HepG2 (cell line): ENCODE measurements at regions not wholly inside any gene's neighbourhood (a gene's known extent, or its start where the extent isn't known, plus 50 kb on each side); places are given as distances from the start of the nearest gene placed in this dataset.

Experiments used
- BCL6 ChIP-seq: IDR thresholded peaks from 2 replicates; pipeline ENCODE4 v1.6.1; 2016; ENCODE audit warnings: missing genetic modification reagents, missing compliant biosample characterization
- HNRNPK ChIP-seq: fragments of 200-400 bp; formaldehyde crosslinking; IDR thresholded peaks from 2 replicates; pipeline ENCODE4 v1.6.1; 2018; ENCODE audit warnings: low read length, low read depth, moderate library complexity, mild to moderate bottlenecking; ENCODE audit not compliant: poor library complexity, severe bottlenecking
- KMT2A ChIP-seq: sonication (generic); formaldehyde crosslinking; IDR thresholded peaks from 2 replicates; pipeline ENCODE4 v1.4.0; 2020; ENCODE audit warnings: missing genetic modification reagents
- NCOR1 ChIP-seq: fragments of 200-600 bp; sonication (generic); IDR thresholded peaks from 2 replicates; pipeline ENCODE4 v1.7.0; 2017; ENCODE audit warnings: antibody characterized with exemption, low read length, borderline replicate concordance
- POLR2A ChIP-seq, 2 experiments: IDR thresholded peaks; 2 replicates each; pipeline ENCODE4 v1.6.1; 2011; ENCODE audit warnings: low read depth in 2 of 2, low read length in 2 of 2, mild to moderate bottlenecking in 1 of 2, moderate library complexity in 1 of 2; ENCODE audit not compliant: insufficient read depth in 1 of 2
- POLR2AphosphoS2 ChIP-seq: IDR thresholded peaks from 2 replicates; pipeline ENCODE4 v1.6.1; 2011; ENCODE audit warnings: low read depth, low read length, improper control_type of control experiment
- PTBP1 ChIP-seq: fragments of 200-400 bp; formaldehyde crosslinking; IDR thresholded peaks from 2 replicates; pipeline ENCODE4 v1.6.1; 2018; ENCODE audit warnings: low read length, low read depth; ENCODE audit not compliant: poor library complexity, severe bottlenecking
- RARG ChIP-seq: sonication (generic); formaldehyde crosslinking; IDR thresholded peaks from 2 replicates; pipeline ENCODE4 v1.4.0; 2020; ENCODE audit warnings: low read depth, mild to moderate bottlenecking, missing genetic modification reagents
- RBAK ChIP-seq: sonication (generic); formaldehyde crosslinking; IDR thresholded peaks from 2 replicates; pipeline ENCODE4 v1.5.1; 2020; ENCODE audit warnings: mild to moderate bottlenecking, missing genetic modification reagents
- SIX1 ChIP-seq: sonication (generic); formaldehyde crosslinking; IDR thresholded peaks from 2 replicates; pipeline ENCODE4 v1.4.0; 2020; ENCODE audit warnings: missing genetic modification reagents, borderline replicate concordance
- SP4 ChIP-seq: sonication (generic); formaldehyde crosslinking; IDR thresholded peaks from 2 replicates; pipeline ENCODE4 v1.8.1; 2023; ENCODE audit warnings: mild to moderate bottlenecking, missing genetic modification reagents
- TCF7L2 ChIP-seq: IDR thresholded peaks from 2 replicates; pipeline ENCODE4 v1.6.1; 2011; ENCODE audit warnings: mild to moderate bottlenecking, low read depth, low read length, moderate library complexity
- ZBTB21 ChIP-seq: sonication (generic); formaldehyde crosslinking; IDR thresholded peaks from 2 replicates; pipeline ENCODE4 v1.4.0; 2020; ENCODE audit warnings: missing genetic modification reagents
- ZNF138 ChIP-seq: sonication (generic); formaldehyde crosslinking; IDR thresholded peaks from 2 replicates; pipeline ENCODE4 v1.5.0; 2020; ENCODE audit warnings: mild to moderate bottlenecking, low read depth, missing genetic modification reagents
- ZNF180 ChIP-seq: sonication (generic); formaldehyde crosslinking; IDR thresholded peaks from 2 replicates; pipeline ENCODE4 v1.4.0; 2020; ENCODE audit warnings: low read depth, missing genetic modification reagents, borderline replicate concordance
- ZNF382 ChIP-seq: sonication (generic); formaldehyde crosslinking; IDR thresholded peaks from 2 replicates; pipeline ENCODE4 v1.5.0; 2020; ENCODE audit warnings: missing genetic modification reagents, mild to moderate bottlenecking, borderline replicate concordance
- ZNF44 ChIP-seq: sonication (generic); formaldehyde crosslinking; IDR thresholded peaks from 2 replicates; pipeline ENCODE4 v1.5.1; 2020; ENCODE audit warnings: mild to moderate bottlenecking, missing genetic modification reagents
- ZNF446 ChIP-seq: sonication (generic); formaldehyde crosslinking; IDR thresholded peaks from 2 replicates; pipeline ENCODE4 v1.5.0; 2020; ENCODE audit warnings: mild to moderate bottlenecking, missing genetic modification reagents
- ZNF598 ChIP-seq: sonication (generic); formaldehyde crosslinking; IDR thresholded peaks from 2 replicates; pipeline ENCODE4 v1.5.1; 2020; ENCODE audit warnings: mild to moderate bottlenecking, missing genetic modification reagents, borderline replicate concordance
- ZNF703 ChIP-seq: sonication (generic); formaldehyde crosslinking; IDR thresholded peaks from 2 replicates; pipeline ENCODE4 v1.5.1; 2020; ENCODE audit warnings: missing genetic modification reagents, mild to moderate bottlenecking, moderate library complexity, borderline replicate concordance
- TF ChIP-seq, protein P1 (sequence below): sonication (generic); formaldehyde crosslinking; IDR thresholded peaks from 2 replicates; pipeline ENCODE4 v1.4.0; 2020; ENCODE audit warnings: missing genetic modification reagents

DNA sequence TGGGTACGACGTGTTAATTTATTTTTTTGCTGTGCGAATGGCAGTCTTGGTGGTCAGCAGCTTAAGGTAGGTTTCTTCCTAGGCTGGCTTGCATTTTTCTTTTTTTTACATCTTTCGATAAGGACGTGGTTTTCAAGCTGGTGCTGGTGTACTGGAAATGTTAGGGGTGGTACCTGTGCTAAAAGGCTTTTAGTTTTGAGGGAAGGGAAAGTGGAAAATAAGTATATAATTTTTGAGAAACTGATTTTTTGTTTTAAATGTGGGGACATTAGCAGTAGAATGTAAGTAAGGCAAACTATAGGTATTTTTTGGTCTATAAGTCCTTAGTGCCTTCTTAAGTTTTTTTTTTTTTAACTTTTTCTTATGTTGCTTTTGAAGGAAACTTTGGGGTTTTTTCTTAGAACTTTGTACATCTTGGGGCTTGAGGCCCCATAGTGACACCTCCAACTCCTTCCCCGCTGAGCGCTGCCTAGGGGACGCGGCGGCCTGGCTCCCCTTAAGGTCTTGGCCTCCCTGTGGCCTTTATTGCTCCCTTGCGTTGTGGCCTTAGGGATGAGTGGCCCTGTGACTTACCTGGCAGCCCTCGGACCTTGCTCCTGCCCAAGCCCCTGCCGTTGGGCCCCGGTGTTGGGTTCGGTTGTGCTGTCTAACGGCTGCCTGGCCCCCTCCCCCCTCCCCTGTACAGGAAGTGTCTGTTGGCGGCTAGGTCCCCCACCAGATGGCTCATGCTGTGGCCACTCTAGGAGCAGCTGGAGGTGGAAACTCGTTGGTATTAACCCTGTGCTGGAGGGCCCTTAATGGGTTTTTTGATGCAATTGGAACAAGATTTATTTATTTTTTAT lies 88.0 kb upstream of the RPRML start (continued):
- TF ChIP-seq BCL6 (peak; percentile 71), PTBP1 (peak; percentile 90), ZNF382 (CRISPR knock-in tag) (no peak; the same call in 1 of the 2 replicates), ZNF180 (CRISPR knock-in tag) (0 out of 2 replicates have a peak, but pooled peaks have one; percentile 50), TCF7L2 (no peak), ZNF138 (CRISPR knock-in tag) (no peak), HNRNPK (peak; percentile 69), KMT2A (peak; percentile 96), RARG (CRISPR knock-in tag) (0 out of 2 replicates have a peak, but pooled peaks have one; percentile 63), RBAK (CRISPR knock-in tag) (0 out of 2 replicates have a peak, but pooled peaks have one; percentile 30), ZNF598 (peak; percentile 91; the same call in 1 of the 2 replicates), ZNF703 (CRISPR knock-in tag) (no peak), ZNF446 (no peak), SP4 (CRISPR knock-in tag) (peak; percentile 88), ZNF44 (CRISPR knock-in tag) (peak; percentile 50; the same call in 1 of the 2 replicates), POLR2AphosphoS2 (no peak), SIX1 (CRISPR knock-in tag) (0 out of 2 replicates have a peak, but pooled peaks have one; percentile 58), ZBTB21 (CRISPR knock-in tag) (no peak), POLR2A (IDR thresholded peaks at IDR 0.05; ENCODE audit: insufficient read depth in 1 of 2, low read depth in 2 of 2, low read length in 2 of 2) (peak; percentile 97 to 98), NCOR1 (no peak; the same call in none of the 2 replicates)
- TF ChIP-seq, protein P1, sequence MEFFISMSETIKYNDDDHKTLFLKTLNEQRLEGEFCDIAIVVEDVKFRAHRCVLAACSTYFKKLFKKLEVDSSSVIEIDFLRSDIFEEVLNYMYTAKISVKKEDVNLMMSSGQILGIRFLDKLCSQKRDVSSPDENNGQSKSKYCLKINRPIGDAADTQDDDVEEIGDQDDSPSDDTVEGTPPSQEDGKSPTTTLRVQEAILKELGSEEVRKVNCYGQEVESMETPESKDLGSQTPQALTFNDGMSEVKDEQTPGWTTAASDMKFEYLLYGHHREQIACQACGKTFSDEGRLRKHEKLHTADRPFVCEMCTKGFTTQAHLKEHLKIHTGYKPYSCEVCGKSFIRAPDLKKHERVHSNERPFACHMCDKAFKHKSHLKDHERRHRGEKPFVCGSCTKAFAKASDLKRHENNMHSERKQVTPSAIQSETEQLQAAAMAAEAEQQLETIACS (CRISPR knock-in tag), result no peak
